A549 (cell line): ENCODE measurements at regions not wholly inside any gene's neighbourhood (a gene's known extent, or its start where the extent isn't known, plus 50 kb on each side); places are given as distances from the start of the nearest gene placed in this dataset.

Source experiments
- ATAC-seq, 2 experiments: fragments of 200-7000 bp in 1 of 2; fragments of >200 bp in 1 of 2; cut with Nextera tagmentation in 1 of 2; cut with Tn5 transposase in 1 of 2; 3 replicates each; pipeline versions ENCODE4 v1.8.0 to v1.9.1; 2018 to 2020; ENCODE audit warnings: mild to moderate bottlenecking in 1 of 2, moderate library complexity in 1 of 2
- CTCF ChIA-PET: fragments of 300-600 bp; sonication (Branson Sonifier 250); formaldehyde crosslinking; extraction: SDS; loops from one replicate; lab custom pipeline; 2021; ENCODE audit warnings: antibody characterized with exemption, inconsistent platforms; lab: Yijun Ruan, JAX
- POLR2A ChIA-PET: fragments of 350-600 bp; formaldehyde crosslinking; extraction: SDS; loops from one replicate; lab custom pipeline; 2021; ENCODE audit warnings: antibody characterized with exemption, inconsistent platforms; lab: Yijun Ruan, JAX
- DNase-seq, 2 experiments: peaks; one replicate each; pipeline versions ENCODE4 v3.0.0 to v3.0.0-alpha.2; 2011 to 2016; ENCODE audit warnings: low read depth in 1 of 2, low spot score in 1 of 2
- FAIRE-seq: peaks from 2 replicates; lab custom pipeline; 2011; peaks lifted over from hg19 to GRCh38; lab: Jason Lieb, UNC
- H3K27ac ChIP-seq, 2 experiments: fragments of >200 bp; sonication (Bioruptor Twin); formaldehyde crosslinking; 3 replicates each; pipeline ENCODE4 v1.5.1; 2016 to 2017
- H3K4me1 ChIP-seq: fragments of >200 bp; sonication (Bioruptor Twin); formaldehyde crosslinking; 3 replicates; pipeline ENCODE4 v1.6.1; 2016
- H3K4me2 ChIP-seq: fragments of >200 bp; sonication (Bioruptor Twin); formaldehyde crosslinking; 3 replicates; pipeline ENCODE4 v1.6.1; 2016
- H3K4me3 ChIP-seq: fragments of >200 bp; sonication (Bioruptor Twin); formaldehyde crosslinking; 3 replicates; pipeline ENCODE4 v1.5.1; 2016
- H3K9me3 ChIP-seq: fragments of >200 bp; sonication (Bioruptor Twin); formaldehyde crosslinking; 3 replicates; pipeline ENCODE4 v1.6.1; 2016
- BHLHE40 ChIP-seq: IDR thresholded peaks from 2 replicates; pipeline ENCODE4 v1.6.1; 2012; ENCODE audit warnings: low read depth, low read length, inconsistent platforms
- CEBPB ChIP-seq, 2 experiments: fragments of >200 bp in 1 of 2; sonication (Bioruptor Twin) in 1 of 2; formaldehyde crosslinking in 1 of 2; IDR thresholded peaks; 2 replicates each; pipeline ENCODE4 v1.6.1; 2012 to 2016
- CHD4 ChIP-seq: fragments of 200-600 bp; sonication (generic); IDR thresholded peaks from 2 replicates; pipeline ENCODE4 v1.6.1; 2016; ENCODE audit warnings: antibody characterized with exemption, mild to moderate bottlenecking, borderline replicate concordance
- ESRRA ChIP-seq: fragments of 150-350 bp; IDR thresholded peaks from 2 replicates; pipeline ENCODE4 v1.6.1; 2014; ENCODE audit warnings: mild to moderate bottlenecking, low read length, borderline replicate concordance
- FOSL2 ChIP-seq, 2 experiments: fragments of 450-650 bp in 1 of 2; fragments of >200 bp in 1 of 2; sonication (Bioruptor Twin) in 1 of 2; formaldehyde crosslinking; IDR thresholded peaks; 2 replicates each; pipeline versions ENCODE4 v1.5.0 to v1.6.1; 2016 to 2020; ENCODE audit warnings: mild to moderate bottlenecking in 1 of 2, moderate library complexity in 1 of 2
- HEYL ChIP-seq: fragments of 250-450 bp; sonication (Bioruptor Pico); IDR thresholded peaks from 2 replicates; pipeline ENCODE4 v1.8.0; 2021; ENCODE audit warnings: mild to moderate bottlenecking, moderate library complexity
- HOXA7 ChIP-seq: fragments of 250-450 bp; sonication (Bioruptor Pico); IDR thresholded peaks from 2 replicates; pipeline ENCODE4 v1.5.0; 2020; ENCODE audit warnings: mild to moderate bottlenecking, moderate library complexity
- JUN ChIP-seq, 2 experiments: fragments of >200 bp; sonication (Bioruptor Twin); formaldehyde crosslinking; IDR thresholded peaks; 2 replicates in 1 of 2; 3 replicates in 1 of 2; pipeline ENCODE4 v1.6.1; 2016 to 2017
- JUNB ChIP-seq: fragments of >200 bp; sonication (Bioruptor Twin); formaldehyde crosslinking; IDR thresholded peaks from 2 replicates; pipeline ENCODE4 v1.6.1; 2016
- MAZ ChIP-seq: fragments of 150-350 bp; IDR thresholded peaks from 2 replicates; pipeline ENCODE4 v1.6.1; 2014; ENCODE audit warnings: antibody characterized with exemption, low read depth, low read length, borderline replicate concordance
- NR3C1 ChIP-seq: fragments of >200 bp; sonication (Bioruptor Twin); formaldehyde crosslinking; IDR thresholded peaks from 3 replicates; pipeline ENCODE4 v1.6.1; 2017
- PHF8 ChIP-seq: fragments of 200-600 bp; sonication (generic); IDR thresholded peaks from 2 replicates; pipeline ENCODE4 v1.6.1; 2016; ENCODE audit warnings: low read depth, mild to moderate bottlenecking, antibody characterized with exemption, moderate library complexity, borderline replicate concordance
- POLR2A ChIP-seq: IDR thresholded peaks from 2 replicates; pipeline ENCODE4 v1.6.1; 2012; ENCODE audit warnings: mild to moderate bottlenecking, low read length
- RAD21 ChIP-seq, 2 experiments: fragments of >200 bp in 1 of 2; sonication (Bioruptor Twin) in 1 of 2; formaldehyde crosslinking in 1 of 2; IDR thresholded peaks in 1 of 2; conservative IDR thresholded peaks in 1 of 2; 2 replicates in 1 of 2; 3 replicates in 1 of 2; pipeline ENCODE4 v1.6.1; 2012 to 2018; ENCODE audit warnings: inconsistent platforms in 1 of 2
- RNF2 ChIP-seq: fragments of 200-600 bp; sonication (generic); IDR thresholded peaks from 2 replicates; pipeline ENCODE4 v1.6.1; 2016; ENCODE audit warnings: low read depth, mild to moderate bottlenecking, antibody characterized with exemption, moderate library complexity, borderline replicate concordance
- ZC3H11A ChIP-seq: fragments of 450-650 bp; IDR thresholded peaks from 2 replicates; pipeline ENCODE4 v1.6.1; 2014; ENCODE audit warnings: antibody characterized with exemption, mild to moderate bottlenecking
- WGBS: methylation state at CpG from one replicate; pipeline ENCODE4 v1.1.6; 2017; ENCODE audit errors: missing lambda C conversion rate; 5-methylcytosine and 5-hydroxymethylcytosine counted together
- TF ChIP-seq, protein P1 (sequence below): IDR thresholded peaks from 2 replicates; pipeline ENCODE4 v1.6.1; 2012
- TF ChIP-seq, protein P2 (sequence below): fragments of 200-600 bp; sonication (generic); IDR thresholded peaks from 2 replicates; pipeline ENCODE4 v1.6.1; 2016; ENCODE audit warnings: antibody characterized with exemption, mild to moderate bottlenecking, moderate library complexity
- TF ChIP-seq, protein P3 (sequence below): fragments of 150-350 bp; IDR thresholded peaks from 2 replicates; pipeline ENCODE4 v1.6.1; 2014; ENCODE audit warnings: low read depth, mild to moderate bottlenecking, low read length
- TF ChIP-seq, protein P4 (sequence below): fragments of 250-450 bp; sonication (Bioruptor Pico); IDR thresholded peaks from 2 replicates; pipeline ENCODE4 v1.5.0; 2020; ENCODE audit warnings: low read depth, mild to moderate bottlenecking, moderate library complexity
- TF ChIP-seq, protein P5 (sequence below): IDR thresholded peaks from 2 replicates; pipeline ENCODE4 v1.6.1; 2012
- TF ChIP-seq, protein P6 (sequence below): fragments of >200 bp; sonication (Bioruptor Twin); formaldehyde crosslinking; IDR thresholded peaks from 3 replicates; pipeline ENCODE4 v1.5.1; 2016

DNA sequence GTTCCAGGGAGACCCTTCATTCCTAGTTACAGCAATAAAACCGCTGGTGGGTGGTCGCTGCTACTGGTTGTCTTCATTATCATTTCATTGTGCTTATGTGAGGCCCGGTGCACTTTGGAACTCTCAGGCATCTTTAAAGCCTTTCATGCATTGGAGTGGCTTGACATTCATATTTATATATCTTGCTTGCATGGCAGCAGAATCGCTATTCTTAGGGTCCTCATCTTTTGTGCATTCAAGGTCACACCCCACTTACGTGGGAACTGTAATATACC lies 110.1 kb downstream of the ZBTB18 start:
- TF ChIP-seq, protein P1, sequence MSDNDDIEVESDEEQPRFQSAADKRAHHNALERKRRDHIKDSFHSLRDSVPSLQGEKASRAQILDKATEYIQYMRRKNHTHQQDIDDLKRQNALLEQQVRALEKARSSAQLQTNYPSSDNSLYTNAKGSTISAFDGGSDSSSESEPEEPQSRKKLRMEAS = no peak
- TF ChIP-seq NR3C1 (no peak), ZC3H11A (no peak), HOXA7 (CRISPR knock-in tag) (no peak)
- FAIRE-seq (no peak), DNase-seq (no peak), ATAC-seq (no peak)
- Histone ChIP-seq H3K4me1 (peaks cover 23% of the 10 kb centered on the region), H3K4me3 (no peak overlapping the region), H3K9me3 (no peaks in the 10 kb centered on the region), H3K4me2 (no peak overlapping the region), H3K27ac (no peak overlapping the region)
- 86% methylated on average over 5 of the region's 5 CpGs for WGBS
- CTCF ChIA-PET = interaction anchor here (0.8 kb wide), 1 partner anchor 12 kb away, joined by 3 read pairs; no protein-coding TSS in a partner anchor
- POLR2A ChIA-PET = no interaction called here

DNA sequence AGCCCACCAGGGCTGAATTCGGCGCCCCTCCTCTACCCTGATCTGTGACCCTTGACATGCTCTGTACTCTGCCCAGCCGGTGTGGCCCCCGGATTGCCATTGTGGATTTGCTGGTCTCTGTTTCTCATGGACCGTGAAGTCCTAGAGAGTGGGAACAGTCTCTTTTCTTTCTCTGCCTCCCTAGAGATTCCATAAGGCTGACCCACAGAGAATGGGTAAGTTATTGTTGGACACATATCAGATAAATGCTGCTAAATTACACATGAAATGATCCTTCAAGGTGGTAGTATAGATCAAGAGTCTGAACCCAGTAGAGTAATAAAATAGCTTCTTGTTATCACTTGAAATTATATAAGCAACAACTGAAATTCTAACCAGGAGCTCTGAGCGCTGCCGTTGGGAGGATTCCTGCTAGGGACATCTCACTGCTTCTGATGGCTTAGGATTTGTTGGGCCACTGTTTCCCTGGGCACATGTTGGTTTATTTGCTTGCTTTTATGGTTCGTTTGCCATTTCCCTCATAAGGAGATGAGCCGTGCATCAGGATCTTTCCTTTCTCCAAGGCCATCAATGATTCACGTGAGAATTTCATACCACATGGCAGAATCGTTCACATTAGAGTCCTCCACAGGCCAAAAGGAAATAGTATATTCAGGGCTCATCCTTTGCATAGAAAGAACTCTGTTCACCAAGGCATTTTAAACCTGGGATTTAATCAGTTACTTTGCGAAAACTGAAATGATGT lies 111.9 kb downstream of the ZBTB18 start:
- CTCF ChIA-PET = no interaction called here
- no peak for FAIRE-seq
- DNase-seq = peak in 1 of 2 experiments; percentile 33
- 67% methylated on average over 12 of the region's 12 CpGs for WGBS
- TF ChIP-seq, protein P2, sequence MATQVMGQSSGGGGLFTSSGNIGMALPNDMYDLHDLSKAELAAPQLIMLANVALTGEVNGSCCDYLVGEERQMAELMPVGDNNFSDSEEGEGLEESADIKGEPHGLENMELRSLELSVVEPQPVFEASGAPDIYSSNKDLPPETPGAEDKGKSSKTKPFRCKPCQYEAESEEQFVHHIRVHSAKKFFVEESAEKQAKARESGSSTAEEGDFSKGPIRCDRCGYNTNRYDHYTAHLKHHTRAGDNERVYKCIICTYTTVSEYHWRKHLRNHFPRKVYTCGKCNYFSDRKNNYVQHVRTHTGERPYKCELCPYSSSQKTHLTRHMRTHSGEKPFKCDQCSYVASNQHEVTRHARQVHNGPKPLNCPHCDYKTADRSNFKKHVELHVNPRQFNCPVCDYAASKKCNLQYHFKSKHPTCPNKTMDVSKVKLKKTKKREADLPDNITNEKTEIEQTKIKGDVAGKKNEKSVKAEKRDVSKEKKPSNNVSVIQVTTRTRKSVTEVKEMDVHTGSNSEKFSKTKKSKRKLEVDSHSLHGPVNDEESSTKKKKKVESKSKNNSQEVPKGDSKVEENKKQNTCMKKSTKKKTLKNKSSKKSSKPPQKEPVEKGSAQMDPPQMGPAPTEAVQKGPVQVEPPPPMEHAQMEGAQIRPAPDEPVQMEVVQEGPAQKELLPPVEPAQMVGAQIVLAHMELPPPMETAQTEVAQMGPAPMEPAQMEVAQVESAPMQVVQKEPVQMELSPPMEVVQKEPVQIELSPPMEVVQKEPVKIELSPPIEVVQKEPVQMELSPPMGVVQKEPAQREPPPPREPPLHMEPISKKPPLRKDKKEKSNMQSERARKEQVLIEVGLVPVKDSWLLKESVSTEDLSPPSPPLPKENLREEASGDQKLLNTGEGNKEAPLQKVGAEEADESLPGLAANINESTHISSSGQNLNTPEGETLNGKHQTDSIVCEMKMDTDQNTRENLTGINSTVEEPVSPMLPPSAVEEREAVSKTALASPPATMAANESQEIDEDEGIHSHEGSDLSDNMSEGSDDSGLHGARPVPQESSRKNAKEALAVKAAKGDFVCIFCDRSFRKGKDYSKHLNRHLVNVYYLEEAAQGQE = no peak
- TF ChIP-seq ESRRA (no peak), MAZ (no peak), HEYL (CRISPR knock-in tag) (no peak), POLR2A (no peak), RNF2 (no peak), JUNB (no peak), BHLHE40 (no peak)
- TF ChIP-seq, protein P3, sequence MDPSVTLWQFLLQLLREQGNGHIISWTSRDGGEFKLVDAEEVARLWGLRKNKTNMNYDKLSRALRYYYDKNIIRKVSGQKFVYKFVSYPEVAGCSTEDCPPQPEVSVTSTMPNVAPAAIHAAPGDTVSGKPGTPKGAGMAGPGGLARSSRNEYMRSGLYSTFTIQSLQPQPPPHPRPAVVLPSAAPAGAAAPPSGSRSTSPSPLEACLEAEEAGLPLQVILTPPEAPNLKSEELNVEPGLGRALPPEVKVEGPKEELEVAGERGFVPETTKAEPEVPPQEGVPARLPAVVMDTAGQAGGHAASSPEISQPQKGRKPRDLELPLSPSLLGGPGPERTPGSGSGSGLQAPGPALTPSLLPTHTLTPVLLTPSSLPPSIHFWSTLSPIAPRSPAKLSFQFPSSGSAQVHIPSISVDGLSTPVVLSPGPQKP = no peak
- TF ChIP-seq, all 56 proteins: peak for 0
- Histone ChIP-seq H3K4me2 (peak overlapping the region; percentile 72), H3K4me1 (peaks cover 23% of the 10 kb centered on the region), H3K9me3 (no peaks in the 10 kb centered on the region), H3K27ac (peak overlapping the region; percentile 83 to 86), H3K4me3 (peak overlapping the region; percentile 19; the same call in 1 of the 3 replicates)
- POLR2A ChIA-PET = no interaction called here
- ATAC-seq = no peak

DNA sequence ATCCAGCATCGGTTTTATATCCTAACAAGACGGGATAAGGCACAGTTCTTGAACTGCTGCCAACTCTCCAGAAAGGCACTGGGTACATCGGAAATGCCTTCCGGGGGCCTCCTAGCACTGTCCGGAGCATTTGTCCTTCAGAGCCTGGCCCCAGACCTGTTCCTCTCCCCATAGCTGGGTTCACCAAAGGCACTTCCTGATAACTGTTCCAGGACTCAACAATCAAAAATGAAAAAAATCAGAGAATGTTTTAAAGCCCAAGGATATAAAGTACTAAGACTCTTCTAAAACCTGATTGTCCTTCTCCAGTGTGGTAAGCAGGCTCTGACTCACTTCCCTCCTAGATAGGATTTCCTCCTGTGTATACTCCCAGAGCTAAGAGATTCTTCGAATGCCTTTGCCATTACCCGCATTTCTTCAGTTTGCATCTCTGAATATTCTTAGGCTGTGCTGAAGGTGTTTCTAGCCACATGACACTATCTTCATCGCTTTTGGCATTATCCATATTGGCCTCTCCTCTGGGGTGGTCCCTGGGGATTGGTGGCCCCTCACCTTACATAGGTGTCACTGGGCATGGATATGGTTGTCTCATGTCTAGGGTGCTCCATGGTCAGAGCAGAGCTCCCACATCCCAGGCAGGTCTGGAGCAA lies 112.9 kb downstream of the ZBTB18 start:
- FAIRE-seq (peak; percentile 80), DNase-seq (peak; percentile 86 to 90), ATAC-seq (peak; percentile 99 to 100)
- ChIA-PET POLR2A (interaction anchor here (1.2 to 1.5 kb wide), 2 partner anchors 116 to 315 kb away, joined by 4 read pairs; no protein-coding TSS in a partner anchor), CTCF (interaction anchor here (0.6 to 1.7 kb wide), 4 partner anchors 10 to 816 kb away, joined by 3 to 4 read pairs (median 3); no protein-coding TSS in a partner anchor)
- WGBS = 4% methylated on average over 8 of the region's 8 CpGs
- H3K4me1 ChIP-seq = peaks cover 23% of the 10 kb centered on the region
- H3K9me3 ChIP-seq = no peaks in the 10 kb centered on the region
- H3K27ac ChIP-seq = peak overlapping the region; percentile 83 to 86
- H3K4me3 ChIP-seq = peak overlapping the region; percentile 19; the same call in 1 of the 3 replicates
- H3K4me2 ChIP-seq = peak overlapping the region; percentile 72
- no peak for TF ChIP-seq BHLHE40
- TF ChIP-seq, protein P4, sequence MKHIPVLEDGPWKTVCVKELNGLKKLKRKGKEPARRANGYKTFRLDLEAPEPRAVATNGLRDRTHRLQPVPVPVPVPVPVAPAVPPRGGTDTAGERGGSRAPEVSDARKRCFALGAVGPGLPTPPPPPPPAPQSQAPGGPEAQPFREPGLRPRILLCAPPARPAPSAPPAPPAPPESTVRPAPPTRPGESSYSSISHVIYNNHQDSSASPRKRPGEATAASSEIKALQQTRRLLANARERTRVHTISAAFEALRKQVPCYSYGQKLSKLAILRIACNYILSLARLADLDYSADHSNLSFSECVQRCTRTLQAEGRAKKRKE (CRISPR knock-in tag) = no peak
- TF ChIP-seq RAD21 (conservative IDR thresholded peaks at IDR 0.05 in 1 of 2, IDR thresholded peaks at IDR 0.05 in 1 of 2) = peak; percentile 19 to 27; a peak in 1 of 5 replicates
- peak; percentile 79 for TF ChIP-seq FOSL2 (IDR thresholded peaks at IDR 0.05)
- TF ChIP-seq FOSL2 (CRISPR knock-in tag; IDR thresholded peaks at IDR 0.05) = peak; percentile 84
- TF ChIP-seq, protein P5, sequence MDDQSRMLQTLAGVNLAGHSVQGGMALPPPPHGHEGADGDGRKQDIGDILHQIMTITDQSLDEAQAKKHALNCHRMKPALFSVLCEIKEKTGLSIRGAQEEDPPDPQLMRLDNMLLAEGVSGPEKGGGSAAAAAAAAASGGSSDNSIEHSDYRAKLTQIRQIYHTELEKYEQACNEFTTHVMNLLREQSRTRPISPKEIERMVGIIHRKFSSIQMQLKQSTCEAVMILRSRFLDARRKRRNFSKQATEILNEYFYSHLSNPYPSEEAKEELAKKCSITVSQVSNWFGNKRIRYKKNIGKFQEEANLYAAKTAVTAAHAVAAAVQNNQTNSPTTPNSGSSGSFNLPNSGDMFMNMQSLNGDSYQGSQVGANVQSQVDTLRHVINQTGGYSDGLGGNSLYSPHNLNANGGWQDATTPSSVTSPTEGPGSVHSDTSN = no peak
- no peak for TF ChIP-seq CHD4
- TF ChIP-seq, protein P6, sequence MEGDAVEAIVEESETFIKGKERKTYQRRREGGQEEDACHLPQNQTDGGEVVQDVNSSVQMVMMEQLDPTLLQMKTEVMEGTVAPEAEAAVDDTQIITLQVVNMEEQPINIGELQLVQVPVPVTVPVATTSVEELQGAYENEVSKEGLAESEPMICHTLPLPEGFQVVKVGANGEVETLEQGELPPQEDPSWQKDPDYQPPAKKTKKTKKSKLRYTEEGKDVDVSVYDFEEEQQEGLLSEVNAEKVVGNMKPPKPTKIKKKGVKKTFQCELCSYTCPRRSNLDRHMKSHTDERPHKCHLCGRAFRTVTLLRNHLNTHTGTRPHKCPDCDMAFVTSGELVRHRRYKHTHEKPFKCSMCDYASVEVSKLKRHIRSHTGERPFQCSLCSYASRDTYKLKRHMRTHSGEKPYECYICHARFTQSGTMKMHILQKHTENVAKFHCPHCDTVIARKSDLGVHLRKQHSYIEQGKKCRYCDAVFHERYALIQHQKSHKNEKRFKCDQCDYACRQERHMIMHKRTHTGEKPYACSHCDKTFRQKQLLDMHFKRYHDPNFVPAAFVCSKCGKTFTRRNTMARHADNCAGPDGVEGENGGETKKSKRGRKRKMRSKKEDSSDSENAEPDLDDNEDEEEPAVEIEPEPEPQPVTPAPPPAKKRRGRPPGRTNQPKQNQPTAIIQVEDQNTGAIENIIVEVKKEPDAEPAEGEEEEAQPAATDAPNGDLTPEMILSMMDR = no peak
- no peak for TF ChIP-seq PHF8
- peak in 1 of 2 experiments; percentile 38; a peak in 1 of 4 replicates for TF ChIP-seq CEBPB (IDR thresholded peaks at IDR 0.05)
- TF ChIP-seq JUN (IDR thresholded peaks at IDR 0.05) = peak; percentile 70 to 78; a peak in 3 of 5 replicates
- TF ChIP-seq, protein P1 = peak; percentile 64
- peak; percentile 84 for TF ChIP-seq JUNB
